ENCODE measurements at regions not wholly inside any gene's neighbourhood (a gene's known extent, or its start where the extent isn't known, plus 50 kb on each side); places are given as distances from the start of the nearest gene placed in this dataset.
A peak's percentile ranks its signal among the peaks of the same experiment; 100 is the strongest.

DNA sequence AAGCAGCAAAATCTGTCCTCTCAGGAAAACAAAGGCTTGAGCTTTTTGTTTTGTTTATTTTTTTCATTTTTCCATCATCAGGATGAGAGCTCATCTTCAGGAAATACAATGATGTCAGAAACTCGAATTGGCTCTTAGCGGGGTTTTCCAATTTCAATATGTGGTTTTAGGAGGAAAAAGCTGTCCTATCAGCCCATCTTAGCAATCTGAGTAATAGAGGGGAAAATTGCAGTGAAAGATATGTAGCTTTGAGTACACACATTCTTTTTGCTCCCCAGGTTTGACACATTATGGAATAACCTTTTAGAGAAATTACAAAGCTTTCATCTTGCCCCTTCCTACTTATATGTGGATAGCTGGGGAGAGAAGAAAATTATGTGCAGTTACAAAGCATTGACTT is 113.6 kb upstream of the MYO3A start:
- Mint-ChIP-seq H3K27me3 (ENCODE audit: low read depth in 3 of 3) (peaks cover 3 to 15% (median 8%) of the 10 kb centered on the region in 3 donors), H3K36me3 (no peaks in the 10 kb centered on the region), H3K27ac (peak overlapping the region in 3 of 7 donors; percentile 79 to 90 (median 86)), H3K4me1 (peaks cover 9% of the 10 kb centered on the region), H3K9me3 (peaks cover 0 to 8% (median 1%) of the 10 kb centered on the region in 7 donors), H3K4me3 (peak overlapping the region; percentile 72 to 88)
- Histone ChIP-seq H3K4me1 (ENCODE audit: control insufficient read depth in 1 of 2, insufficient read depth in 2 of 2, low read length in 2 of 2) (peaks cover 0 to 7% of the 10 kb centered on the region in 2 donors), H3K27me3 (ENCODE audit: control insufficient read depth in 2 of 2, insufficient read depth in 2 of 2, low read length in 2 of 2) (peaks cover 3 to 6% of the 10 kb centered on the region in 2 donors), H3K27ac (ENCODE audit: low read depth in 1 of 2, low read length in 2 of 2) (peak overlapping the region in 1 of 2 donors; percentile 74), H4K20me1 (ENCODE audit: insufficient read depth, low read length) (no peaks in the 10 kb centered on the region), H3K9ac (ENCODE audit: insufficient read depth, low read length, poor library complexity, severe bottlenecking) (peak overlapping the region; percentile 38), H3K4me3 (replicated peaks in 1 of 3; ENCODE audit: low read depth in 2 of 3, low read length in 3 of 3) (peak overlapping the region in 2 of 3 experiments; percentile 66 to 72), H3K4me2 (replicated peaks; ENCODE audit: extremely low read depth, low read length, poor library complexity, severe bottlenecking) (peak overlapping the region; percentile 65), H3K9me3 (replicated peaks in 1 of 2; ENCODE audit: control insufficient read depth in 1 of 2, insufficient read depth in 1 of 2, low read length in 2 of 2) (no peaks in the 10 kb centered on the region), H2AFZ (ENCODE audit: insufficient read depth, low read depth, low read length, poor library complexity, severe bottlenecking) (peak overlapping the region; percentile 76), H3K36me3 (replicated peaks in 1 of 2; ENCODE audit: control insufficient read depth in 1 of 2, insufficient read depth in 2 of 2, low read length in 2 of 2) (no peaks in the 10 kb centered on the region), H3K79me2 (ENCODE audit: insufficient read depth, low read length) (no peaks in the 10 kb centered on the region)
- 57% methylated on average over 2 of the region's 2 CpGs for WGBS (ENCODE audit: insufficient coverage)
- TF ChIP-seq CTCF (IDR thresholded peaks at IDR 0.05) = no peak
- DNase-seq = no peak
- intact Hi-C loops (cut with micrococcal nuclease) = no loop called here

GRCh38 chr10:25820874-25821273 is 113.2 kb upstream of the MYO3A start:
- Histone ChIP-seq H3K9me3 (replicated peaks in 1 of 2; ENCODE audit: control insufficient read depth in 1 of 2, insufficient read depth in 1 of 2, low read length in 2 of 2) (no peaks in the 10 kb centered on the region), H3K27ac (ENCODE audit: low read depth in 1 of 2, low read length in 2 of 2) (peak overlapping the region; percentile 39 to 74), H3K36me3 (replicated peaks in 1 of 2; ENCODE audit: control insufficient read depth in 1 of 2, insufficient read depth in 2 of 2, low read length in 2 of 2) (no peaks in the 10 kb centered on the region), H3K4me2 (replicated peaks; ENCODE audit: extremely low read depth, low read length, poor library complexity, severe bottlenecking) (peak overlapping the region; percentile 65), H4K20me1 (ENCODE audit: insufficient read depth, low read length) (no peaks in the 10 kb centered on the region), H3K4me1 (ENCODE audit: control insufficient read depth in 1 of 2, insufficient read depth in 2 of 2, low read length in 2 of 2) (peaks cover 0 to 7% of the 10 kb centered on the region in 2 donors), H3K79me2 (ENCODE audit: insufficient read depth, low read length) (no peaks in the 10 kb centered on the region), H2AFZ (ENCODE audit: insufficient read depth, low read depth, low read length, poor library complexity, severe bottlenecking) (peak overlapping the region; percentile 76), H3K27me3 (ENCODE audit: control insufficient read depth in 2 of 2, insufficient read depth in 2 of 2, low read length in 2 of 2) (peaks cover 3% of the 10 kb centered on the region in 2 donors), H3K4me3 (replicated peaks in 1 of 3; ENCODE audit: low read depth in 2 of 3, low read length in 3 of 3) (peak overlapping the region; percentile 19 to 72 (median 66)), H3K9ac (ENCODE audit: insufficient read depth, low read length, poor library complexity, severe bottlenecking) (peak overlapping the region; percentile 38)
- peaks cover 0 to 8% (median 0%) of the 10 kb centered on the region in 7 donors for H3K9me3 Mint-ChIP-seq
- peak overlapping the region; percentile 70 to 90 (median 84) for H3K27ac Mint-ChIP-seq
- peak; percentile 32 to 39 (median 37) for DNase-seq
- TF ChIP-seq CTCF (IDR thresholded peaks at IDR 0.05) = no peak
- peaks cover 9% of the 10 kb centered on the region for H3K4me1 Mint-ChIP-seq
- intact Hi-C loops (cut with micrococcal nuclease) = no loop called here
- no peaks in the 10 kb centered on the region for H3K36me3 Mint-ChIP-seq
- 7% methylated on average over 6 of the region's 8 CpGs for WGBS (ENCODE audit: insufficient coverage)
- peak overlapping the region; percentile 72 to 88 for H3K4me3 Mint-ChIP-seq
- H3K27me3 Mint-ChIP-seq (ENCODE audit: low read depth in 3 of 3) = peaks cover 3 to 13% (median 8%) of the 10 kb centered on the region in 3 donors
